Calu3 (cell line): ENCODE measurements at regions not wholly inside any gene's neighbourhood (a gene's known extent, or its start where the extent isn't known, plus 50 kb on each side); places are given as distances from the start of the nearest gene placed in this dataset.

Source experiments
- BruUV-seq: library from RNA; stranded (reverse); fragments of 400-500 nt; replicated peaks from 2 replicates; lab custom pipeline; 2021; lab: Mats Ljungman, UMichigan
- CTCF ChIA-PET: fragments of 300-600 bp; sonication (Branson Sonifier 250); formaldehyde crosslinking; loops from one replicate; lab custom pipeline; 2022; ENCODE audit warnings: antibody characterized with exemption; lab: Charles Lee
- DNase-seq: peaks from one replicate; pipeline ENCODE4 v3.0.0; 2022
- H3K27ac Mint-ChIP-seq: one replicate; pipeline ENCODE4 v1.8.0; 2022; ENCODE audit warnings: mixed read lengths; ENCODE audit not compliant: unreplicated experiment
- H3K27me3 Mint-ChIP-seq: one replicate; pipeline ENCODE4 v1.8.0; 2022; ENCODE audit warnings: mixed read lengths; ENCODE audit not compliant: unreplicated experiment
- H3K36me3 Mint-ChIP-seq: one replicate; pipeline ENCODE4 v1.8.0; 2022; ENCODE audit warnings: mild to moderate bottlenecking, moderate library complexity, mixed read lengths; ENCODE audit not compliant: insufficient read depth, unreplicated experiment
- H3K4me1 Mint-ChIP-seq: one replicate; pipeline ENCODE4 v1.8.0; 2022; ENCODE audit warnings: mild to moderate bottlenecking, low read depth, mixed read lengths; ENCODE audit not compliant: unreplicated experiment
- H3K4me3 Mint-ChIP-seq: one replicate; pipeline ENCODE4 v1.8.0; 2022; ENCODE audit warnings: mild to moderate bottlenecking, low read depth, moderate library complexity, mixed read lengths; ENCODE audit not compliant: unreplicated experiment
- H3K9me3 Mint-ChIP-seq: one replicate; pipeline ENCODE4 v1.8.0; 2022; ENCODE audit warnings: low read depth, mixed read lengths; ENCODE audit not compliant: unreplicated experiment
- intact Hi-C: fragments of 100-400 bp; cut with micrococcal nuclease; formaldehyde crosslinking; loops from one replicate; pipeline ENCODE4 v1.10.0; 2022; ENCODE audit not compliant: unreplicated experiment
- TF ChIP-seq, protein P1 (sequence below): fragments of 200-600 bp; IDR thresholded peaks from one replicate; pipeline ENCODE4 v1.8.0; 2022; ENCODE audit warnings: antibody characterized with exemption; ENCODE audit not compliant: unreplicated experiment

GRCh38 chr4:151968643-151969042 is 207.8 kb upstream of the GATB start:
- no peaks in the 10 kb centered on the region for H3K9me3 Mint-ChIP-seq
- TF ChIP-seq, protein P1, sequence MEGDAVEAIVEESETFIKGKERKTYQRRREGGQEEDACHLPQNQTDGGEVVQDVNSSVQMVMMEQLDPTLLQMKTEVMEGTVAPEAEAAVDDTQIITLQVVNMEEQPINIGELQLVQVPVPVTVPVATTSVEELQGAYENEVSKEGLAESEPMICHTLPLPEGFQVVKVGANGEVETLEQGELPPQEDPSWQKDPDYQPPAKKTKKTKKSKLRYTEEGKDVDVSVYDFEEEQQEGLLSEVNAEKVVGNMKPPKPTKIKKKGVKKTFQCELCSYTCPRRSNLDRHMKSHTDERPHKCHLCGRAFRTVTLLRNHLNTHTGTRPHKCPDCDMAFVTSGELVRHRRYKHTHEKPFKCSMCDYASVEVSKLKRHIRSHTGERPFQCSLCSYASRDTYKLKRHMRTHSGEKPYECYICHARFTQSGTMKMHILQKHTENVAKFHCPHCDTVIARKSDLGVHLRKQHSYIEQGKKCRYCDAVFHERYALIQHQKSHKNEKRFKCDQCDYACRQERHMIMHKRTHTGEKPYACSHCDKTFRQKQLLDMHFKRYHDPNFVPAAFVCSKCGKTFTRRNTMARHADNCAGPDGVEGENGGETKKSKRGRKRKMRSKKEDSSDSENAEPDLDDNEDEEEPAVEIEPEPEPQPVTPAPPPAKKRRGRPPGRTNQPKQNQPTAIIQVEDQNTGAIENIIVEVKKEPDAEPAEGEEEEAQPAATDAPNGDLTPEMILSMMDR: no peak
- no peak overlapping the region for H3K27ac Mint-ChIP-seq
- no peaks in the 10 kb centered on the region for H3K4me1 Mint-ChIP-seq
- CTCF ChIA-PET: no interaction called here
- no peak for DNase-seq
- H3K36me3 Mint-ChIP-seq: no peaks in the 10 kb centered on the region
- BruUV-seq: no TSS peak
- no peak overlapping the region for H3K4me3 Mint-ChIP-seq
- intact Hi-C loops: no loop called here
- H3K27me3 Mint-ChIP-seq: peaks cover 43% of the 10 kb centered on the region

DNA sequence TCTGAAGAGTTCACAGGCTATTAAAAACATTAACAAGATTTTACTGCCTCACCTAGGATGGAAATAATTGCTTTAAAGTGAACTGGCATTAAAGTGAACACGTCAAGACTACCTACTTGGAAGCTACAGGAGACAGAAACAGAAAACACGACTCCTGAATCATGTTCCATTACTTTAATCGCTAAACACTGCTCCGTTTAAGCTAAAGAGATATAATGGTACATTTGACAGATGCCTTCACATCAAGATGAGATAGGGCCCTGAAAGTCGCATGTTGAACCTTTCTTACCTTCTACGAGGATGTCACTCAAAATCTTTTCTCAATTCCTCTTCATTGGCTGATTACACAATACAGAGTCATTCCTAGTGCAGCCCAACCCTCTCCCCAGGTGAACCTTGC is 206.3 kb upstream of the GATB start:
- no peaks in the 10 kb centered on the region for H3K4me1 Mint-ChIP-seq
- H3K9me3 Mint-ChIP-seq: no peaks in the 10 kb centered on the region
- no TSS peak for BruUV-seq
- TF ChIP-seq, protein P1: no peak
- CTCF ChIA-PET: no interaction called here
- H3K27me3 Mint-ChIP-seq: peaks cover 51% of the 10 kb centered on the region
- no peak for DNase-seq
- H3K36me3 Mint-ChIP-seq: no peaks in the 10 kb centered on the region
- no peak overlapping the region for H3K27ac Mint-ChIP-seq
- no peak overlapping the region for H3K4me3 Mint-ChIP-seq
- intact Hi-C loops: no loop called here

- Mint-ChIP-seq H3K27ac (no peak overlapping the region), H3K4me3 (no peak overlapping the region), H3K9me3 (no peaks in the 10 kb centered on the region), H3K27me3 (peaks cover 61% of the 10 kb centered on the region), H3K4me1 (no peaks in the 10 kb centered on the region), H3K36me3 (no peaks in the 10 kb centered on the region)
- DNase-seq: no peak
- intact Hi-C loops: no loop called here
- BruUV-seq: no TSS peak
- CTCF ChIA-PET: no interaction called here
- TF ChIP-seq, protein P1: no peak
Observed at GRCh38 chr4:151962138-151962823, 201.5 kb upstream of the GATB start.

DNA sequence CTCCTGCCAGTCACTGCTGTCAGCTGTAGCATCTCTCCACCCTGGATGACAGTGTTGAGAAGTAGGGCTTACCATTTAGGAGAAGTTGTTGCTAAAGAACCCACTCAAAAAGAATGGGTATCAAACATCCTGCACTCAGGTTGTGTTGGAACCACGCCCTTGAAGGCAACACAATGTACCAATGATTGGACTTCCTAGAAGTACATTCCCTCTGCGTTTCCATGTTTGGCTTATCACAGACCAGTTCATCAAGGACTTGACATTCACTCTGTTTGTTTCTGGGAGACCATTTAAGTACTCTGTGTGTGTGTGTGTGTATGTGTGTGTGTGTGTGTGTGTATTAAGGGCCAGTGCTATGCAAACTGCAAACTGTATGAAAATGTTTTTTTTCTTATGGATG is 200.6 kb upstream of the GATB start:
- peaks cover 69% of the 10 kb centered on the region for H3K27me3 Mint-ChIP-seq
- H3K4me1 Mint-ChIP-seq: no peaks in the 10 kb centered on the region
- CTCF ChIA-PET: no interaction called here
- H3K27ac Mint-ChIP-seq: no peak overlapping the region
- TF ChIP-seq, protein P1: no peak
- H3K36me3 Mint-ChIP-seq: no peaks in the 10 kb centered on the region
- DNase-seq: no peak
- H3K4me3 Mint-ChIP-seq: no peak overlapping the region
- intact Hi-C loops: no loop called here
- BruUV-seq: no TSS peak
- H3K9me3 Mint-ChIP-seq: no peaks in the 10 kb centered on the region
